ENCODE measurements at regions not wholly inside any gene's neighbourhood (a gene's known extent, or its start where the extent isn't known, plus 50 kb on each side); places are given as distances from the start of the nearest gene placed in this dataset.

GRCh38 chr6:111989743-111990142, 64.2 kb upstream of the CCN6 start:
- peak; percentile 58 for DNase-seq

- no peak for DNase-seq
These were observed 63.7 kb upstream of the CCN6 start for GRCh38 chr6:111990214-111990613.

GRCh38 chr6:111992851-111993250, 61.1 kb upstream of the CCN6 start:
- DNase-seq = peak; percentile 73

GRCh38 chr6:111993342-111993741, 60.6 kb upstream of the CCN6 start:
- DNase-seq = peak; percentile 28

GRCh38 chr6:111994791-111995190, 59.1 kb upstream of the CCN6 start:
- no peak for DNase-seq

GRCh38 chr6:111995404-111995803, 58.5 kb upstream of the CCN6 start:
- DNase-seq = no peak

- peak; percentile 60 for DNase-seq
These were observed 57.6 kb upstream of the CCN6 start for GRCh38 chr6:111996144-111996865.

- DNase-seq = peak; percentile 88
These were observed 56.6 kb upstream of the CCN6 start for GRCh38 chr6:111997078-111997852.

- no peak for DNase-seq
These were observed 56.1 kb upstream of the CCN6 start for GRCh38 chr6:111997853-111998208.

GRCh38 chr6:112002307-112002706, 51.6 kb upstream of the CCN6 start:
- DNase-seq = no peak

Measured in CD4-positive, alpha-beta T cell treated with Interleukin-17A for 4 hours (primary cell).